AG04449 (cell line): ENCODE measurements at regions not wholly inside any gene's neighbourhood (a gene's known extent, or its start where the extent isn't known, plus 50 kb on each side); places are given as distances from the start of the nearest gene placed in this dataset.

Experiments used
- CTCF ChIA-PET: fragments of 350-600 bp; formaldehyde crosslinking; extraction: SDS; loops from one replicate; lab custom pipeline; 2021; ENCODE audit warnings: antibody characterized with exemption; lab: Yijun Ruan, JAX
- POLR2A ChIA-PET: fragments of 400-600, 350-600 bp; formaldehyde crosslinking; extraction: SDS; loops from one replicate; lab custom pipeline; 2020; ENCODE audit warnings: antibody characterized with exemption, inconsistent platforms; lab: Yijun Ruan, JAX
- DNase-seq: peaks from one replicate; pipeline ENCODE4 v3.0.0-alpha.2; 2010; ENCODE audit warnings: low read depth, low spot score
- H3K4me3 ChIP-seq: 2 replicates; pipeline ENCODE4 v1.5.1; 2011; ENCODE audit warnings: low read depth, mild to moderate bottlenecking, control low read depth, low read length
- CTCF ChIP-seq: IDR thresholded peaks from one replicate; pipeline ENCODE4 v1.5.1; 2011; ENCODE audit warnings: mild to moderate bottlenecking, moderate library complexity, low read length, control low read depth, inconsistent platforms; ENCODE audit not compliant: insufficient read depth; ENCODE audit errors: missing control alignments

- ChIA-PET POLR2A (no interaction called here), CTCF (no interaction called here)
- TF ChIP-seq CTCF, result no peak
- no peak for DNase-seq
- no peak overlapping the region for H3K4me3 ChIP-seq
Measured at GRCh38 chr1:30186586-30186985, 536.8 kb downstream of the MATN1 start.

- no peak for DNase-seq
- H3K4me3 ChIP-seq, result no peak overlapping the region
- TF ChIP-seq CTCF, result no peak
- ChIA-PET POLR2A (no interaction called here), CTCF (no interaction called here)
Measured at GRCh38 chr1:30185809-30186208, 537.6 kb downstream of the MATN1 start.

- DNase-seq, result no peak
- CTCF ChIA-PET, result no interaction called here
- TF ChIP-seq CTCF, result no peak
- H3K4me3 ChIP-seq, result no peak overlapping the region
- POLR2A ChIA-PET, result no interaction called here
Measured at GRCh38 chr1:30185313-30185712, 538.1 kb downstream of the MATN1 start.

- POLR2A ChIA-PET, result no interaction called here
- no peak for TF ChIP-seq CTCF
- CTCF ChIA-PET, result no interaction called here
- H3K4me3 ChIP-seq, result no peak overlapping the region
- DNase-seq, result no peak
Measured at GRCh38 chr1:30184393-30185141, 538.8 kb downstream of the MATN1 start.

- H3K4me3 ChIP-seq, result no peak overlapping the region
- no peak for TF ChIP-seq CTCF
- DNase-seq, result no peak
- CTCF ChIA-PET, result no interaction called here
- POLR2A ChIA-PET, result no interaction called here
Measured at GRCh38 chr1:30183895-30184294, 539.5 kb downstream of the MATN1 start.

GRCh38 chr1:30183006-30183405 lies 540.4 kb downstream of the MATN1 start:
- no peak overlapping the region for H3K4me3 ChIP-seq
- no peak for DNase-seq
- ChIA-PET CTCF (no interaction called here), POLR2A (no interaction called here)
- TF ChIP-seq CTCF, result no peak
